ENCODE measurements at regions not wholly inside any gene's neighbourhood (a gene's known extent, or its start where the extent isn't known, plus 50 kb on each side); places are given as distances from the start of the nearest gene placed in this dataset.
"Not testable (repeated sequence)": the region's sequence is repeated elsewhere in the genome, so short reads cannot be mapped to it uniquely, and the experiment has no call there.

GRCh38 chr22:23453277-23453676 lies 126.8 kb downstream of the IGLL1 start:
- Histone ChIP-seq H3K36me3 (ENCODE audit: insufficient read depth, low read length, poor library complexity, severe bottlenecking) (no peaks in the 10 kb centered on the region), H3K27ac (ENCODE audit: low read depth, low read length, poor library complexity, severe bottlenecking) (no peak overlapping the region), H3K4me3 (ENCODE audit: low read depth, low read length, poor library complexity, severe bottlenecking) (no peak overlapping the region), H3K9me3 (ENCODE audit: low read depth, low read length, poor library complexity, severe bottlenecking) (no peaks in the 10 kb centered on the region), H3K4me1 (ENCODE audit: insufficient read depth, low read length, poor library complexity, severe bottlenecking) (no peaks in the 10 kb centered on the region), H3K27me3 (replicated peaks; ENCODE audit: insufficient read depth, low read depth, low read length, poor library complexity) (no peaks in the 10 kb centered on the region)
- no peak for TF ChIP-seq EZH2 (IDR thresholded peaks at IDR 0.05; ENCODE audit: borderline replicate concordance, low read depth, low read length, poor library complexity, severe bottlenecking)
- TF ChIP-seq, protein P1, sequence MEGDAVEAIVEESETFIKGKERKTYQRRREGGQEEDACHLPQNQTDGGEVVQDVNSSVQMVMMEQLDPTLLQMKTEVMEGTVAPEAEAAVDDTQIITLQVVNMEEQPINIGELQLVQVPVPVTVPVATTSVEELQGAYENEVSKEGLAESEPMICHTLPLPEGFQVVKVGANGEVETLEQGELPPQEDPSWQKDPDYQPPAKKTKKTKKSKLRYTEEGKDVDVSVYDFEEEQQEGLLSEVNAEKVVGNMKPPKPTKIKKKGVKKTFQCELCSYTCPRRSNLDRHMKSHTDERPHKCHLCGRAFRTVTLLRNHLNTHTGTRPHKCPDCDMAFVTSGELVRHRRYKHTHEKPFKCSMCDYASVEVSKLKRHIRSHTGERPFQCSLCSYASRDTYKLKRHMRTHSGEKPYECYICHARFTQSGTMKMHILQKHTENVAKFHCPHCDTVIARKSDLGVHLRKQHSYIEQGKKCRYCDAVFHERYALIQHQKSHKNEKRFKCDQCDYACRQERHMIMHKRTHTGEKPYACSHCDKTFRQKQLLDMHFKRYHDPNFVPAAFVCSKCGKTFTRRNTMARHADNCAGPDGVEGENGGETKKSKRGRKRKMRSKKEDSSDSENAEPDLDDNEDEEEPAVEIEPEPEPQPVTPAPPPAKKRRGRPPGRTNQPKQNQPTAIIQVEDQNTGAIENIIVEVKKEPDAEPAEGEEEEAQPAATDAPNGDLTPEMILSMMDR (conservative IDR thresholded peaks at IDR 0.05; ENCODE audit: low read depth, low read length), result no peak
- POLR2A ChIA-PET (ENCODE audit: low non-redundant PET), result no interaction called here
- intact Hi-C loops (cut with micrococcal nuclease; ENCODE audit: unreplicated experiment), result no loop called here
- BruUV-seq (replicated peaks), result no TSS peak
- DNase-seq (ENCODE audit: low spot score), result no peak
- CTCF ChIA-PET, result no interaction called here

DNA sequence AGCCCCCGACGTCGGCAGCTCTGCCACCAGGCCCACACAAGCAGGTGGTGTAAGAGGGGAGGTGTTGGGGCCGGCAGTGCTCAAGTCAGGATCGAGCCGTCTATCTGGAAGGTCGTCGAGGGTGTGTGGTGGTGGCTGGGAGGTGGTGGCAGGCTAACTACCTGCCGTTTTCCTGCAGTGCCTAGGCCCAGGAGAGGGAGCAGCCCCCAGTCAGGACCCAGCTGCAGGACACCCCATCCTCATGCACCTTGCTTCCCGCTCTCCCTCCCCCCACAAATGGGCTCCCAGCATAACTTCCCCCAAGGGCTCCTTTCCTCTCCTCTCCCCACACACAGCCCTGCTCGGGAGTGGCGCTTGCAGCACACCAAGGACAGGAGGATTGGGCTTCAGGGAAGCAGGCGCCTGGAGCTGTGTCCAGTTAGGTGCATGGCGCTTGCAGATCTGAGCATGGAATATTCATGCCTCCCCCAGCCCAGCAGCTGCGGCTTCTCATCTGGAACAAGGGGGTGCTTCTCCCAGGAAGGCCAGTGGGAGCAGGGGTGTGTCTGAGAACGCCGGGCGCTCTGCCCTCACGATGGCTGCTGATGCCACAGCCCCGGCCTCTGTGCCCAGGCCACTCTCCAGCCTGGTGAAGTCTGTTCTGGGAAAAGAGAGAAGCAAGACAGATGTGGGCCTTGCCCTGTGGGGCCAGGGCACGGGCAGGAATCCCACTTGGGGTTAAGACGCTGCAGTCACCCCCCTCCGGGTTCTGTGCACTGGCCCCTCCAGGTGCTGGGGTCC lies 127.7 kb downstream of the IGLL1 start:
- Histone ChIP-seq H3K4me3 (ENCODE audit: low read depth, low read length, poor library complexity, severe bottlenecking) (no peak overlapping the region), H3K9me3 (ENCODE audit: low read depth, low read length, poor library complexity, severe bottlenecking) (no peaks in the 10 kb centered on the region), H3K27ac (ENCODE audit: low read depth, low read length, poor library complexity, severe bottlenecking) (no peak overlapping the region), H3K27me3 (replicated peaks; ENCODE audit: insufficient read depth, low read depth, low read length, poor library complexity) (no peaks in the 10 kb centered on the region), H3K36me3 (ENCODE audit: insufficient read depth, low read length, poor library complexity, severe bottlenecking) (no peaks in the 10 kb centered on the region), H3K4me1 (ENCODE audit: insufficient read depth, low read length, poor library complexity, severe bottlenecking) (no peaks in the 10 kb centered on the region)
- intact Hi-C loops (cut with micrococcal nuclease; ENCODE audit: unreplicated experiment), result no loop called here
- no TSS peak for BruUV-seq (replicated peaks)
- no peak for DNase-seq (ENCODE audit: low spot score)
- ChIA-PET CTCF (no interaction called here), POLR2A (ENCODE audit: low non-redundant PET) (no interaction called here)
- no peak for TF ChIP-seq EZH2 (IDR thresholded peaks at IDR 0.05; ENCODE audit: borderline replicate concordance, low read depth, low read length, poor library complexity, severe bottlenecking)
- TF ChIP-seq, protein P1 (conservative IDR thresholded peaks at IDR 0.05; ENCODE audit: low read depth, low read length), result no peak

- H3K4me3 ChIP-seq (ENCODE audit: low read depth, low read length, poor library complexity, severe bottlenecking); CTCF ChIA-PET; H3K36me3 ChIP-seq (ENCODE audit: insufficient read depth, low read length, poor library complexity, severe bottlenecking); intact Hi-C loops (cut with micrococcal nuclease; ENCODE audit: unreplicated experiment); H3K27ac ChIP-seq (ENCODE audit: low read depth, low read length, poor library complexity, severe bottlenecking); H3K27me3 ChIP-seq (replicated peaks; ENCODE audit: insufficient read depth, low read depth, low read length, poor library complexity); BruUV-seq (replicated peaks); H3K4me1 ChIP-seq (ENCODE audit: insufficient read depth, low read length, poor library complexity, severe bottlenecking); H3K9me3 ChIP-seq (ENCODE audit: low read depth, low read length, poor library complexity, severe bottlenecking); POLR2A ChIA-PET (ENCODE audit: low non-redundant PET); DNase-seq (ENCODE audit: low spot score): not testable (repeated sequence)
Observed at GRCh38 chr22:23451452-23452230, 128.4 kb downstream of the IGLL1 start.

- BruUV-seq (replicated peaks); H3K4me1 ChIP-seq (ENCODE audit: insufficient read depth, low read length, poor library complexity, severe bottlenecking); H3K36me3 ChIP-seq (ENCODE audit: insufficient read depth, low read length, poor library complexity, severe bottlenecking); H3K9me3 ChIP-seq (ENCODE audit: low read depth, low read length, poor library complexity, severe bottlenecking); DNase-seq (ENCODE audit: low spot score); CTCF ChIA-PET; H3K4me3 ChIP-seq (ENCODE audit: low read depth, low read length, poor library complexity, severe bottlenecking); H3K27ac ChIP-seq (ENCODE audit: low read depth, low read length, poor library complexity, severe bottlenecking); H3K27me3 ChIP-seq (replicated peaks; ENCODE audit: insufficient read depth, low read depth, low read length, poor library complexity); POLR2A ChIA-PET (ENCODE audit: low non-redundant PET); intact Hi-C loops (cut with micrococcal nuclease; ENCODE audit: unreplicated experiment): not testable (repeated sequence)
Observed at GRCh38 chr22:23450821-23451220, 129.3 kb downstream of the IGLL1 start.
